ACHN (cell line): ENCODE measurements at regions not wholly inside any gene's neighbourhood (a gene's known extent, or its start where the extent isn't known, plus 50 kb on each side); places are given as distances from the start of the nearest gene placed in this dataset.
"Not testable (repeated sequence)": the region's sequence is repeated elsewhere in the genome, so short reads cannot be mapped to it uniquely, and the experiment has no call there.

Experiments
- DNase-seq: peaks from one replicate; pipeline ENCODE4 v3.0.0-alpha.2; 2015
- in situ Hi-C: cut with HindIII; loops from 2 replicates; pipeline ENCODE4 v1.10.0; 2017; ENCODE audit warnings: low sequenced_read_pairs, low pct_ligation_motif_present, low pct_unique_long_range_greater_than_20kb

DNA sequence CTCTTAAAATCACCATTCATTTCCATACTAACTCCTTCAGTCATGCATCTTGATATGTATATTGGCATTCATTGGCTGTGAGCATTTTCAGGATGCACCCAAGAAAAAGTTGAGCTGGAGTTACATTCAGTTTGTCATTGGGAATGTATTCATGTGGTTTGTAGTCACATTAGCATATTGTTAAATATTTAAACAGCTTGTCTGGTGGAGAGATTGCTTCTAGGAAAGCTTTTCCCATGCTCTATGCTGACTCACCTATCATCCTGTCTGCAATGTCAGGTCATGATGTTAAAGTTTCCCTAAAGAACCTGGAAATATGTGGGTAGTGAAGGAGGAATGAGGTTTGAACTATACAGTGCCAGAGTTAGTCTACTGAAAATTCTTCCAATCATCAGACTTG, 583.6 kb downstream of the GALC start:
- peak; percentile 1 for DNase-seq
- in situ Hi-C loops: no loop called here

DNA sequence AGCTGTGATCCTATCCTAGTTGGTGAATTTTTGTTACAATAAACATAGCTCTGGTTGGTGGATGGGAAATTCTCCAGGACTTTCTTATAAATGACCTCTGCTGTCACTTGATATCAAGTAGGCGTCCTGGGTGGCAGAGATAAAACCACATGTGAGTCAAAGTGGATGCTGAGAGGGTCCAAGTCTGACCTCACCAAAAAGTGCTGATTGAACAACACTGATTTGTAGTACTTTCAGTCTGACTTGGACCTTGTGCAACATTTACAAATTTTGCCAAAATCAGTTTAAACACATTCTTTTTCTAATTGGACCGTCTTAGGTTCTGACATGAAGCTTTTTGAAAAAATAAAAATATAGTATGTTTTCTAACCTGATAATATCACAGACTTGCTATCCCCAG, 585.6 kb downstream of the GALC start:
- in situ Hi-C loops: no loop called here
- DNase-seq: no peak

DNA sequence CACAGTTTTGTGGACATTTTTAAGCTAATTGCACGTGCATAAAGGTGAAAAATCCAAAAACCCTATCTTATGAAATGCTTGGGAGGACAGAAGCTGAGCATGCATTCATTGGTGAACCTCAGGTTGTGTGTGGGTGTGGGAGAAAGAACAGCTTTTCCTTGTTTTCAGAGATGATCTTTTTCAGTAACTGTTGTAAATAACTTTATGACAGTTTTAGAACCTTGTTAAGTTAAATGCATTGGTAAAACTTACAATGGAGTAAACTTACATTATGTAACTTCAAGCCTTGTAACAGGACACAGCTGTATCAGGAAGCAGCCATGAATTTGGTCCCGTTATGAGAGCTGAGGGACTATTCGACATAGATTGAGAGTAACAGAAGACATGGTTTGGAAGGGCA, 587.4 kb downstream of the GALC start:
- in situ Hi-C loops: no loop called here
- DNase-seq: no peak

DNA sequence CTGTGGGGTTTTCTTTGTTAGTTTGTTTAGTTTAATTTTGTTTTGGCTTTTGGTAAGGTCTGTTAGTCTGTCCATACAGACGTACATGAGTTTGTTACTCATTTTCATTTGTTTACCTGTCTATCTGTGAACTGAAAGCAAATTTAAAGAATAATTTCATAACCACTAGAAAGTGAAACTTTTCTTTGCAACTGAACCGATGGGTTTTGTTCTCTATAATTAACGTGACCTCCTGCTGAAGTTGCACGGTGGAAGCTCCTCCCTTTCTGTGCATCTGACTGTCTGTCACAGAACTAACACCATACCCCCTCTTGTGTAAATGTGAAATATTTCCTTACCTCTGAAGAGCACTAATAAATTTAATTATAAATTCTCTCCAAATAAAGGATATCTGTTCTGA, 595.5 kb downstream of the GALC start:
- no peak for DNase-seq
- in situ Hi-C loops: no loop called here

DNA sequence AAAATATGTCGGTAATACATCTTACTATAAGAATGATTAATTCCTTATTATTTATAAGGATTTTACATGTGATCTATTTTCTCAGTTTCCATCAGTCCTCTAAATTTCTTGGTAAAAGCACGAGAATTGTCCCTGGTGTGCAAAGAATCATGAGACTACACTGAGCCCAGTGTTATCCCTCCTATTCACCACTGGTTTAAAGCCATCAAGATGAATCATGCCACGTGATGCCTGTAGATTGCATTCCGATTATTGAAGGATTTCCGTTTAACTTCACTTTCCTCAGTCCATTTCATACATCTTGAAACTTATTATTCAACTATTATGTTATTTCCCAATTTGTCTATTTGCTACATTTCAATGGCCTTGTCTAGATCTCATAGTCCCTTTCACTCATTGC, 601.9 kb downstream of the GALC start:
- no peak for DNase-seq
- in situ Hi-C loops: no loop called here

DNA sequence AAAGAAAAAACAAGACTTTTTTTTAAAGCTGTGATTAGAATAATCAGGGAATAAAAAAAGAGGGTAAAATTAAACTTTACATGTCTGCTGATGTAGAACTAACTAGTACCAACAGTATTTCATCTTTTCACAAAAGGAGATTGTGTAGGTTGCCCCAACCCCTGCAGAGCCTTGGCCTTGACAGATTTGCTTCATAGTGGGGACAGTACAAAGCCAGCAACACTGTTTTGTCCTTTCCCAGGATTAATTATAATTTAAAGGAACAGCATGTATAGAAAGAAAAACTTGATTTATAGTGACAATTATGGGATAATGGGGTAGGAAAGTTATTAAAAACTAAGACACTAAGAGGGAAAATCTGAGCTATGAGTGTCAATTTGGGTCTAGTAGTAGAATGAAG, 604.0 kb downstream of the GALC start:
- DNase-seq: no peak
- in situ Hi-C loops: no loop called here

DNA sequence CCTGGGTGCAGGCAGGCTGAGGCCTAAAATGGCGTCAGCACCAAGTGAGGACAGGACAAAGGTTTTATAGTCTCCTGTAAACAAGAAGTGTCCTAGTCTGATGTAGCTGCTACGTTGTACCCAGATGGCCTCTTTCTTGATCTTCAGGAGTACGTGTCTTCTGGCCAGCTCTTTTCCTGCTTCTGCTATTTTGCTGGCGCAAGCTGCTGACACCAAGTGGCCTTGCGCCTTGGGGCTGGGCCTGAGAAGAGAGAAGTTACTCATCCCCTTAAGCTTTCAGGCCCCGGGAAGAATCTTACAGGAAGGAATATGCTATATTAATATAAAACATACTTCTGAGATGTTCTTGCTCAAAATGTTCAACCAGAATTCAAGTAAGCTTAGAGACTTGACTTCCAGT, 605.2 kb downstream of the GALC start:
- in situ Hi-C loops: no loop called here
- no peak for DNase-seq

DNA sequence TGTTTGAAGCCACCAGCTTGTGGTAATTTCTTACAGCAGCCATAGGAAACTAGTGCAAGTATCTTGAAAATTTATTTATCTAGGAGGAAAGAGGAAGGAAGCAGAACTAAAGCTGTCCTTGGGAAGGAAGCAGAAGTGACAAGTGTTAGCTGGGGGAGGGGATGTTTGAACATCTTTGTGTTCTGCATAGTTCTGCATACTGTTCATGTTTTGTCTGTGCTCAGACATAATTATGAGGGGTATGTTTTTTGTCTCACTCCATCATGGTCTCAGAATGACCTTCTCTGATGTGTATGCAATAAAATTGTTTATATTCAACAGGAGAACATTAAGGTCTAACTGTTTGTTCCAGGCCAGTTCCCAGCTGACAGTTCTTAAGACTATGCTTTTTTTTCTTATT, 606.5 kb downstream of the GALC start:
- DNase-seq: no peak
- in situ Hi-C loops: no loop called here

DNA sequence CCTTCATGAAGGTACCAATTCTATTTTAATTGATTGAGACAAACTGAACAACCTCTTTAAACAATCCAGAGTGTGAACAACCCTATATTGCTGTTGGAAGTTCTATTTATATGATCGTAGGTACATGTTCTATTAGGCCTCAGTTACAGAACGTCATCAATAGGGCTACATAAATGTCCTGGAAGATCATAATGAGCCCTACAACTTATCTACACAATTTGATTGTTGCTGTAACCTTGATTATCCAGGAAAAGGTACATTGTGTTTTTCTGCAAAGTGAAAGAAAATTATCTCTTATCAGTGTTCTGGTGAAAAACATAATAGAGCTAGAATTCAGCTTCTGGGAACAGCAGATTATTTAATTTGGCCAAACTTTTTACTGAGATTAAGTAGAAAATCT, 612.9 kb downstream of the GALC start:
- in situ Hi-C loops: no loop called here

DNA sequence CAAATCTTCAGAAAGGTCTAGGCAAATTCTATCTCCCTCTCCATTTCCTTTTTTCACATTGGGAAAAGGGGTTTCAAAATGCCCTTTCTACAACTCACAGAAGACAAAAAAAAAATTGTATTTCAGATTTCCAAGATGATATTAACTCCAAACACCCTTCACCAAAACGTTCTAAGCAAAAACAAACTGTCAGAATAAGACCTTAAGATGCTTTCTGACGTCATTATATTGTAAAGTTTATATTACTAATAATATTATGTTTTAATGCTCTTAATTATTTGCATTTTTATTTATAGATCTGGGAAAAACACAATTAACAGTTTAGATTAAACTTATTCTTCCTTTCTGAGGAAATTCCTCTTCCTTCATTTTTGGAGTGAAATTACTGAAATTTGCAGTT, 624.2 kb downstream of the GALC start:
- DNase-seq: no peak
- in situ Hi-C loops: no loop called here

More for the DNA sequence above, 612.9 kb downstream of the GALC start:
- DNase-seq: no peak

DNA sequence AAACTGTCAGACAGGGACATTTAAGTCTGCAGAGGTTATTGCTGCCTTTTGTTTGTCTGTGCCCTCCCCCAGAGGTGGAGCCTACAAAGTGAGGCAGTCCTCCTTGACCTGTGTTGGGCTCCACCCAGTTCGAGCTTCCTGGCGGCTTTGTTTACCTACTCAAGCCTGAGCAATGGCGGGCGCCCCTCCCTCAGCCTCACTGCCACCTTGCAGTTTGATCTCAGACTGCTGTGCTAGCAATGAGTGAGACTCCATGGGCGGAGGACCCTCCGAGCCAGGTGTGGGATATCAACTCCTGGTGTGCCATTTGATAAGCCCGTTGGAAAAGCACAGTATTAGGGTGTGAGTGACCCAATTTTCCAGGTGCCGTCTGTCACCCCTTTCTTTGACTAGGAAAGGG, 632.7 kb downstream of the GALC start:
- in situ Hi-C loops, DNase-seq: not testable (repeated sequence)

DNA sequence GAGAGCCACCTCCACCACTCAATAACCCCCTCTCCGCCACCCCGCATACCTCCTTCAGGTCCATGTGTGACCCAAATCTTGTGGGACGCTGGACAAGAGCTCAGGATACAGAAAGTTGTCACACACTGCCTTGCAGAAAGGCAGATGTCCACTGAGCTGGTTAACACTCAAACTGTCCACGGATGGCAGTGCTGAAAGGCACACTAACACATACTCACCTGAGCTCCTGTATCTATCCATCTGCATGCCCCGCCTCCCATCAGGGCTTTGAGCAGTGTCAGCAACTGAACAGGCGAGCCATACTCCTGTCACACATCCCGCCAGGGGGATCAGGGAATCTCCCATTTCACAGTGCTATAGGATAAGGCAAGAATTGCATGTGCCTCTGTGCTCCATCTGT, 642.0 kb downstream of the GALC start:
- in situ Hi-C loops: no loop called here
- no peak for DNase-seq

DNA sequence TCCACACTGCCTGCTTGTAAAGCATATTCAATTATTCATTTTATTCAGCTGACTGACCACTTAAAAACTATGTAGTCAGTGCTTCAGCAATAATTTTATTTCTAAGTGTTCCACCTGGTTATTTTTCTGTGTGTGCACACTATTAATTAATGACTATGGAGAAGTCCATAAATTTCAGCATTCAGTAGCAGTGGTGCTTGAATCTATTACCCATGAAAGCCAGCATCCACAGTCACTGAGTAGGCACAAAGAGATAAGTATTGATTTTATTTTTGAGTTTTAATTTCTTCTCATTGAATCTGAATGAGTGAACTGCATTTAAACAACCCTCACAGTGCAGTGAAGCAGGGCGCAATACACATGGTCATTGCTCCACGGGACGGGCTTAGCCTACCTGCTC, 643.1 kb downstream of the GALC start:
- in situ Hi-C loops: no loop called here
- no peak for DNase-seq

DNA sequence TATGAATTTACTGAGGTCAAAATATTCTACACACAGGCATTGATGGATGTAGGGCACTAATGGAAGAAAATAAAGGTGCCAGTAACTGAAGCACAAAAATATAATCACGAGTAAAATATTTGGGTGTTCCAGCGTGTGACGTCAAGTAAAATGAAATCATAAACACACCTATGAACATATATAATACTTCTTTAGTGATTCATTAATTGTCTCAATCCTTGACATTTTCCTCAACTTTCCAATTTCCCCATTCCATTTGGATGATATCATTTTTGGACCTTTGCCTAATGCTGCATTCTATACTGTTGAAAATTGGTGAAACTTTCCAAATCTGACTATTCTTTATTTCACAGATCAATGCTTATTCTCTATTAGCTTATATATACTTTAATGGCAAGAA, 649.3 kb downstream of the GALC start:
- DNase-seq: no peak
- in situ Hi-C loops: no loop called here

DNA sequence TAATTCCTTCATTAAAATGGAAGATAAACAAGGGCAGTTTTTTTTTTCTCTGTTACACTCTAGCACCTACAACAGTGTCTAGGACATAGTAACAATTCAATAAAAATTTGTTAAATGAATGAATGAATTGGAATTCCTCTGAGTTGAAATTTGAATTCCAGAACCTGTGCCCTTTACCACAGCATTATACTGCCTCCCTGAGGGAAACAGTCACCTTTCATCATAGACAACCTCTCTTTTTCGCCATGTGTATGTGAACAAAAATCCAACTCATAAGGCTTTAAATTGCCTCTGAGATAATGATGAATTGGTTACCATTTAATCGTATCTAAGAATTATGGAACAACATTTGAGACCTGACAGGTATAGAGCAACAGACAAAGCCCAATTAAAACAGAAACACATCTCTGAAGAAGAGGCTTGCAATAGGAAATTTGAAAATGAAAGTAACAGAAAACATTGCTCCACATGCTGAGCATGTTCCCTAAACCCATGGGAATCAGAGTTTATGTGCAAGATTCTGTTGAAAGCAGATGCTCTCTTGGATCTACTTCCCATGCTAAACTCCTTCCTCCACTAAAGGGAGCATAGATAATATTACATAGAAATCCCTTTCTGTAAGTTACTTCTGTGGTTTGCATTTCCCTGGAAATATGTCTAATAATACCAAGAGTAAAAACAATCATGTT, 657.8 kb downstream of the GALC start:
- in situ Hi-C loops: no loop called here

DNA sequence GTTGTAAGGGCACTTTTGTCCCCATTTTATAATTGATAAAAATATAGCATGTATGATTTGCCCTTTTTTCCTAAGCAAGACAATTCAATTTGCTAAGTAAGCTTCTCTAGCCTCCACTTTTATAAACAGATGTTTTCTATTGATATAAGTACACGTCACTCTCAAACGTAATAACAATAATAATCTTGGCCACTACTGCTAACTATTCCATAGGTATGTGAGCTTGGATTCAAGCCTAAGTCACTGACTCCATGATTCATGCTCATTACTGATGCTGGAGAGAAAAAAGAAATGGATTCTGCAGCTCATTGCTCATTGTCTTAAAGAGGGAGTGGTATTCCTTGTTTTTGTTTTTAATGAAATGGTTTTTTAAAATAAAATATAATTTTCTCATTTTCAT, 661.0 kb downstream of the GALC start:
- in situ Hi-C loops: no loop called here
- DNase-seq: no peak

More for the DNA sequence above, 657.8 kb downstream of the GALC start:
- DNase-seq: peak; percentile 9

DNA sequence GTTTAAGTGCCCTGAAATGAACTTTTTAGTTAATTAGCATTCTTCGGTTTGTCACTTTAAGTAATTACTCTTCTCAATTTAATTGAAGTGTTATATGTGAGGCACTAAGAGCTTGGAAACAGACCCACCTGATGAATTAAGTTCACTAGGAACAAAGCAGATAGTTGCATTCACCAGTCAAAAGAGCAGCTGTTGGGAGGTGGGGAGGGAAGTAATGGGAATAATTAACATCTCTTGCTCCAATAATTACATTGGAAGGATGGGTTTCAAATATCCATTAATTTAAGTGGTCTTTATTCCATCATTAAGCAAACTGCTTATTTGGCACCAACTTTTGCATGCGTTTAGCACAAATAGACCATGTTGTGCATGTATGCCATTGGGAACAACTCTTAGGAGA, 667.2 kb downstream of the GALC start:
- no peak for DNase-seq
- in situ Hi-C loops: no loop called here

DNA sequence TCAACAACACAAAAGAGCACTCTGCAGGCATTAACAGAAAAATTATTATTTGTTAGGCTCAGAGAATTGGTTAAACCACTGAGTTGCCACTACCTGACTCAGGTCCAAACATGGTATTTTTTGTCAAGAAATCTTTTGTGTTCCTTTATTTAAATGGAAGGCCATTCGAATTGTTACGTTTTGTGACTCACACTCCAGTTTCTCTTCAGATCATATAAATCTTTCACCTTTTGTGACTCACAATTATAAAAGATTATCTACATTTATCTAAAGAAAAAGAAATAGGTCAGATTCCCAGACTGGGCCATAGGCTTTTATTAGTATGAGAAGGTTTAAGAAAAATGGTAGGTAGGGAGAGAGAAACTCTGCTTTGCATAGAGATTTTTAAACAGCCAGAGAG, 669.8 kb downstream of the GALC start:
- in situ Hi-C loops: no loop called here
- DNase-seq: no peak

DNA sequence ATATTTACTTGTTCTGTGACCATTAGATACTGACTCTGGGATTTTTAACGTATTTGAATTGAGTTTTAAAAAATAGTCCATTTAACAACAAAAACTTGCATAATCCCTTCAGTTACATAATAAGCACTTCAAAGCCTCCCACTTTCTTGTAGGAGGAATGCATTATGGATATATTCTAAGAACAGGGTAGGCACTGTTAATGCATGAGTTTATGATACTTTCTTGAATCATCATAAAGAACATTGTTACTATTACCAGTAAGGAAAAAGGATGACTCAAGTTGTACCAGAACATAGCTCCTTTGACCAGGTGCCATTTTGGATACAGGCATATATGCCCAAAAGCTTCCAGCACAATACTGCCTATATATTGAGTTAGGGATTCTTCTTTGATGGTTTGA, 671.4 kb downstream of the GALC start:
- no peak for DNase-seq
- in situ Hi-C loops: no loop called here

DNA sequence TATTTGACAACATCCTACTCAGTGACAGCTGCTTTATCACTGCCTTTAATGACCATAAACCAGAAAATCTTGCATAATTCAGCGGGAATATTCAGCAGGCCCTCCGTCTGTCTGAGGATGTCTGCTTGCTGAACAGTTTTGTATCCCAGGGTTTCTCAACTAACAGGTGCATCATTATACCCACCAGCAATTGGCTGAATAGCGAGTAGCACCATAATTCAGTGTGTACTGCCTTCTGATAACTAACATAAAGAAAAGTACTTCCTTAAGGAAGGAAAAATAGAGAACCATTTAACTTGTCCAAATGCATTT, 680.1 kb downstream of the GALC start:
- in situ Hi-C loops: no loop called here

More for the DNA sequence above, 680.1 kb downstream of the GALC start:
- no peak for DNase-seq
